H54 (cell line): ENCODE measurements at regions not wholly inside any gene's neighbourhood (a gene's known extent, or its start where the extent isn't known, plus 50 kb on each side); places are given as distances from the start of the nearest gene placed in this dataset.

Source experiments
- DNase-seq: peaks from one replicate; pipeline ENCODE4 v3.0.0; 2011; ENCODE audit warnings: low spot score, mixed read lengths; ENCODE audit not compliant: insufficient read length
- FAIRE-seq: peaks from 3 replicates; lab custom pipeline; 2011; peaks lifted over from hg19 to GRCh38; lab: Jason Lieb, UNC
- POLR2A ChIP-seq: IDR thresholded peaks from 2 replicates; pipeline ENCODE4 v1.6.1; 2011; ENCODE audit warnings: low read depth, mild to moderate bottlenecking, low read length

GRCh38 chr4:92066485-92066884, 237.3 kb upstream of the GRID2 start:
- no peak for DNase-seq
- FAIRE-seq: no peak
- no peak for TF ChIP-seq POLR2A

GRCh38 chr4:92071587-92071986, 232.2 kb upstream of the GRID2 start:
- FAIRE-seq: no peak

GRCh38 chr4:92074839-92075238, 228.9 kb upstream of the GRID2 start:
- DNase-seq (no peak), FAIRE-seq (no peak)
- no peak for TF ChIP-seq POLR2A

More at GRCh38 chr4:92071587-92071986, 232.2 kb upstream of the GRID2 start:
- TF ChIP-seq POLR2A: no peak
- DNase-seq: no peak

GRCh38 chr4:92090887-92091286, 212.9 kb upstream of the GRID2 start:
- DNase-seq: no peak
- no peak for FAIRE-seq
- TF ChIP-seq POLR2A: no peak

- no peak for DNase-seq
- no peak for TF ChIP-seq POLR2A
- FAIRE-seq: no peak
These were observed 212.4 kb upstream of the GRID2 start for GRCh38 chr4:92091335-92091734.

- DNase-seq (no peak), FAIRE-seq (no peak)
- no peak for TF ChIP-seq POLR2A
These were observed 203.9 kb upstream of the GRID2 start for GRCh38 chr4:92099861-92100260.

- no peak for FAIRE-seq
- DNase-seq: no peak
- no peak for TF ChIP-seq POLR2A
These were observed 202.8 kb upstream of the GRID2 start for GRCh38 chr4:92100975-92101374.

GRCh38 chr4:92101737-92102172, 202.0 kb upstream of the GRID2 start:
- DNase-seq (peak; percentile 2), FAIRE-seq (no peak)
- no peak for TF ChIP-seq POLR2A

GRCh38 chr4:92104506-92104905, 199.3 kb upstream of the GRID2 start:
- FAIRE-seq (no peak), DNase-seq (no peak)
- TF ChIP-seq POLR2A: no peak

- FAIRE-seq (no peak), DNase-seq (no peak)
- TF ChIP-seq POLR2A: no peak
These were observed 196.9 kb upstream of the GRID2 start for GRCh38 chr4:92106816-92107215.

- TF ChIP-seq POLR2A: no peak
- no peak for DNase-seq
- FAIRE-seq: no peak
These were observed 192.3 kb upstream of the GRID2 start for GRCh38 chr4:92111493-92111892.

GRCh38 chr4:92112805-92113204, 191.0 kb upstream of the GRID2 start:
- no peak for FAIRE-seq
- TF ChIP-seq POLR2A: no peak
- DNase-seq: no peak

- DNase-seq: no peak
- no peak for TF ChIP-seq POLR2A
- FAIRE-seq: peak; percentile 41
These were observed 182.8 kb upstream of the GRID2 start for GRCh38 chr4:92120810-92121498.

- DNase-seq: no peak
- TF ChIP-seq POLR2A: no peak
- no peak for FAIRE-seq
These were observed 180.9 kb upstream of the GRID2 start for GRCh38 chr4:92122911-92123310.

GRCh38 chr4:92128676-92129075, 175.1 kb upstream of the GRID2 start:
- FAIRE-seq: no peak
- no peak for DNase-seq
- no peak for TF ChIP-seq POLR2A
